GM23248 (cell line): ENCODE measurements at regions not wholly inside any gene's neighbourhood (a gene's known extent, or its start where the extent isn't known, plus 50 kb on each side); places are given as distances from the start of the nearest gene placed in this dataset.

ENCODE experiments used
- EZH2 ChIP-seq: fragments of 200-600 bp; sonication (generic); IDR thresholded peaks from 2 replicates; pipeline ENCODE4 v1.6.1; 2018; ENCODE audit warnings: antibody characterized with exemption, mild to moderate bottlenecking; ENCODE audit not compliant: insufficient read depth, poor library complexity, severe bottlenecking
- EZH2phosphoT487 ChIP-seq: fragments of 200-600 bp; sonication (generic); IDR thresholded peaks from 2 replicates; pipeline ENCODE4 v1.6.1; 2018; ENCODE audit warnings: antibody characterized with exemption, moderate library complexity, mild to moderate bottlenecking, low read depth; ENCODE audit not compliant: insufficient read depth

- TF ChIP-seq EZH2 (no peak), EZH2phosphoT487 (no peak)
These were observed 132.8 kb upstream of the KLF3 start for GRCh38 chr4:38531141-38531727.
